Nephron (organoid): ENCODE measurements at regions not wholly inside any gene's neighbourhood (a gene's known extent, or its start where the extent isn't known, plus 50 kb on each side); places are given as distances from the start of the nearest gene placed in this dataset.

Experiments
- H3K27ac Mint-ChIP-seq, 3 experiments: 2 replicates each; pipeline ENCODE4 v1.8.0; 2020; ENCODE audit warnings: mixed read lengths in 3 of 3, mild to moderate bottlenecking in 2 of 3, moderate library complexity in 1 of 3
- H3K27me3 Mint-ChIP-seq: 2 replicates; pipeline ENCODE4 v1.8.0; 2021; ENCODE audit warnings: low read depth, mild to moderate bottlenecking, moderate library complexity, mixed read lengths
- H3K36me3 Mint-ChIP-seq: 2 replicates; pipeline ENCODE4 v1.8.0; 2020; ENCODE audit warnings: low read depth, mixed read lengths
- H3K4me1 Mint-ChIP-seq: 2 replicates; pipeline ENCODE4 v1.8.0; 2020; ENCODE audit warnings: mixed read lengths
- H3K4me3 Mint-ChIP-seq, 3 experiments: 2 replicates each; pipeline ENCODE4 v1.8.0; 2020; ENCODE audit warnings: mild to moderate bottlenecking in 3 of 3, mixed read lengths in 3 of 3, moderate library complexity in 2 of 3
- H3K9me3 Mint-ChIP-seq: 2 replicates; pipeline ENCODE4 v1.8.0; 2020; ENCODE audit warnings: mixed read lengths
- CTCF ChIP-seq, 3 experiments: fragments of 200-600 bp; sonication (generic); IDR thresholded peaks; one replicate each; pipeline ENCODE4 v1.5.0; 2021; ENCODE audit warnings: antibody characterized with exemption in 3 of 3; ENCODE audit not compliant: unreplicated experiment in 3 of 3

- H3K27me3 Mint-ChIP-seq, result no peaks in the 10 kb centered on the region
- H3K27ac Mint-ChIP-seq, result no peak overlapping the region
- no peaks in the 10 kb centered on the region for H3K9me3 Mint-ChIP-seq
- H3K4me3 Mint-ChIP-seq, result no peak overlapping the region
- no peaks in the 10 kb centered on the region for H3K4me1 Mint-ChIP-seq
- TF ChIP-seq CTCF (IDR thresholded peaks at IDR 0.05; ENCODE audit: unreplicated experiment in 3 of 3), result no peak
- H3K36me3 Mint-ChIP-seq, result no peaks in the 10 kb centered on the region
These were observed 53.2 kb upstream of the KMT2C start for GRCh38 chr7:152489044-152489443.

GRCh38 chr7:152486968-152487367 is 51.2 kb upstream of the KMT2C start:
- no peaks in the 10 kb centered on the region for H3K9me3 Mint-ChIP-seq
- no peak overlapping the region for H3K4me3 Mint-ChIP-seq
- no peaks in the 10 kb centered on the region for H3K36me3 Mint-ChIP-seq
- no peaks in the 10 kb centered on the region for H3K4me1 Mint-ChIP-seq
- H3K27me3 Mint-ChIP-seq, result no peaks in the 10 kb centered on the region
- H3K27ac Mint-ChIP-seq, result no peak overlapping the region
- TF ChIP-seq CTCF (IDR thresholded peaks at IDR 0.05; ENCODE audit: unreplicated experiment in 3 of 3), result no peak

- Mint-ChIP-seq H3K27me3 (no peaks in the 10 kb centered on the region), H3K4me1 (no peaks in the 10 kb centered on the region), H3K36me3 (no peaks in the 10 kb centered on the region), H3K4me3 (no peak overlapping the region), H3K9me3 (no peaks in the 10 kb centered on the region), H3K27ac (no peak overlapping the region)
- TF ChIP-seq CTCF (IDR thresholded peaks at IDR 0.05; ENCODE audit: unreplicated experiment in 3 of 3), result no peak
These were observed 50.0 kb upstream of the KMT2C start for GRCh38 chr7:152485826-152486225.
